NCI-H446 treated with DMSO at 0.1 percent for 48 hours (cell line): ENCODE measurements at regions not wholly inside any gene's neighbourhood (a gene's known extent, or its start where the extent isn't known, plus 50 kb on each side); places are given as distances from the start of the nearest gene placed in this dataset.
"Not testable (repeated sequence)": the region's sequence is repeated elsewhere in the genome, so short reads cannot be mapped to it uniquely, and the experiment has no call there.

Experiments used
- DNase-seq: peaks from one replicate; lab custom pipeline; 2025; lab: John Stamatoyannopoulos, UW

DNA sequence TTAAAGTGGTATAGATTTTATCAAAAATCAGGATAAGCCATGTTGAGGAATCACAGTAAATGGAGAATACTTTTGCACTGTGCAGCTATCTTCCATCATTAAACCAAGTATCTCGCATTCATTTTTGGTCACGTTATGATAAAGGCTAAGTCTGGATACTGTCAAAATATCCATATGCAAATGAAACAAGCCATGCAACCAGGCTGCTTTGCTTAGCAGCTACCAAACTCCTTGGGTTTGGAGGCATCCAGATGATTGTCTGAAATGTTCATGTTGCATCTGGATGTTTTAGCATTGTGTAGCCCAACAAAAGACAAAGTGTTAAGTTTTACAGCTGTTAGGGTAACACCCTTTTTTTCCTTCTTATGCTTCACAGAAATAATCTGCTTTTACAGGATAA is 322.9 kb upstream of the MDFIC2 start:
- DNase-seq, result no peak

DNA sequence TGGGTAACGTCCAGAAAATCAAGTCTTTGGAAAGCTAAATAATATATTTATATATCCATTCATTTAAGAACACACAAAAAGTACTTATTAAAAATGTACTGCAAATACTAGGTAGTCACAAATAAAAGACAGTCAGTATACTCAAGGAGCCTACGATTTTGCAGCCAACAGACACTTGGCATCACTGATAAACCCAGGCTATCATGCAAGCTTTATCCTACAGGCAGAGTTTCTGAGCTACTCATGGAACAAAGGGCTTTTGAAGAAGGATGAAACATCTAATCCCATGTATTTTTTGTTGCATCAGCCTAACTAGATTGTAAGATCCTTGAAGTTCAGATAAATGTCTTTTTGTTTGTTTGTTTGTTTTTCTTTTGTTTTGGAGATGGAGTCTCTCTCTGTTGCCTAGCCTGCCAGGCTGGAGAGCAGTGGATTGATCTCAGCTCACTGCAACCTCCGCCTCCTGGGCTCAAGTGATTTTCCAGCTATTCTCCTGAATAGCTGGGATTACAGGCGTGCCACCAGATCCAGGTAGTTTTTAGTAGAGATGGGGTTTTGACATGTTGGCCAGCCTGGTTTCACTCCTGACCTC is 319.4 kb upstream of the MDFIC2 start:
- no peak for DNase-seq

- no peak for DNase-seq
Measured at GRCh38 chr3:70621451-70621850, 309.0 kb upstream of the MDFIC2 start.

DNA sequence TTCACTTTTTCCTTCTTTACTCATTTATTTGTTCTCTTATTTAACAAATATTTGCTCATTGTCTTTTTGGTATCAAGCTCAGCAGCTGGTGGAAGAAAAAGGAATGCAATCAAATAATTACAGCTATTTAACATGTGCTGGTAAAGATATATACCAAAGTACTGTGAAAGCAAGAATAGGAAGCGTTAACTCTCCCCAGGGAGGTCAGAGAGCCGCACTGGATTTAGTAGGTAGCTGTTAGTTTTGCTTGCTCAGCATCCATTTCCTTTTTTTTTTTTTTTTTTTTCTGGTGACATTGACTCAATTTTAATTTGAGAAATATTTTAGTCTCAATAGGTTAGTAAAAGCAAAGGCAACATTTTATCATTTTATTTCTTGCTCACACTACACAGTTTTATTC is 308.5 kb upstream of the MDFIC2 start:
- DNase-seq, result no peak

- no peak for DNase-seq
Measured at GRCh38 chr3:70620367-70620766, 307.9 kb upstream of the MDFIC2 start.

DNA sequence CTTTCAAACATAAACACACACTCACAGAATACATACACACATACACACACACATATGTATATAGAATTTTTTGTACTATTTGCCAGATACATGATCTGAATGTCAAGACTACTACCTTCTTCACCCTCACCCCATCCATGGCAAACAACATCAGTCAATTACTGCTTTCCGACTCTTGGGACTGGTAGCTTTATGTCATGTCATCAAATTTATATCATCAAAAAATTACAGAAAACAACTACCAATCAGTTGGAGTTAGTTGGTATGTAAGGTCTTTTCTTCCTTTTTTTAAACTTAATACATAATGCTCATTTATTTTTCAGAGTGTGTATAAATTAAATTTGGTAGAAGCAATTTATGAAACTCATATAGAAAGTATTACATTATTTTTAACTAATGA is 305.7 kb upstream of the MDFIC2 start:
- DNase-seq, result no peak

DNA sequence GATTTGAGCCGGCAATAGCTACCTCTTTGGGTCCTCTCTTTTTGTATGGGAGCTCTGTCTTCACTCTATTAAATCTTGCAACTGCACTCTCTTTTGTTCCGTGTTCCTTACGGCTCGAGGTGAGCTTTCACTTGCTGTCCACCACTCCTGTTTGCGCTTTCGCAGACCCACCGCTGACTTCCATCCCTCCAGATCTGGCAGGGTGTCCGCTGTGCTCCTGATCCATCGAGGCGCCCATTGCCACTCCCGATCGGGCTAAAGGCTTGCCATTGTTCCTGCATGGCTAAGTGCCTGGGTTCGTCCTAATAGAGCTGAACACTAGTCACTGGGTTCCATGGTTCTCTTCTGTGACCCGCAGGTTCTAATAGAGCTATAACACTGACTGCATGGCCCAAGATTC is 304.9 kb upstream of the MDFIC2 start:
- not testable (repeated sequence) for DNase-seq

GRCh38 chr3:70615286-70615685 is 302.8 kb upstream of the MDFIC2 start:
- no peak for DNase-seq

- no peak for DNase-seq
Measured at GRCh38 chr3:70614111-70614510, 301.7 kb upstream of the MDFIC2 start.

GRCh38 chr3:70612920-70613319 is 300.5 kb upstream of the MDFIC2 start:
- DNase-seq, result no peak

GRCh38 chr3:70611667-70612277 is 299.3 kb upstream of the MDFIC2 start:
- DNase-seq, result peak; percentile 71

DNA sequence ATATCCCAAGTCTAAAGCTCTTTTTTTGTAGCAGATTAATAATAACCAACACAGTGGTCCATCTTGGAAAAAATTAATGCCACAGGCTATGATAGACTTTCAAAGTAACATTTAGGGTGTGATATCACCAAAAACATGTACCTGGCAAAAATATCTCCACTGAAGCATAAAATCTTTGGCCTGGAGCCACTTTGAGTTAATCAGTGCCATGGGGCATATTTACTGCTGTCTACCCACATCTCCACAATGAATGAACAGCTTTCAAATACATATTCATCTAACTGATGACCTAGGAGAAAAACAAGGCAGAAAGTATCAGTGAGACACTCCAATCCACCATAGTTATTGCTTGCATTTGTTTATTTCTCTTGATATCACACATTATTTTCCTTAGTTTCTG is 296.0 kb upstream of the MDFIC2 start:
- DNase-seq, result peak; percentile 46

GRCh38 chr3:70607469-70607868 is 295.0 kb upstream of the MDFIC2 start:
- peak; percentile 64 for DNase-seq

GRCh38 chr3:70606018-70606417 is 293.6 kb upstream of the MDFIC2 start:
- DNase-seq, result peak; percentile 71

GRCh38 chr3:70603103-70603502 is 290.7 kb upstream of the MDFIC2 start:
- DNase-seq, result no peak

DNA sequence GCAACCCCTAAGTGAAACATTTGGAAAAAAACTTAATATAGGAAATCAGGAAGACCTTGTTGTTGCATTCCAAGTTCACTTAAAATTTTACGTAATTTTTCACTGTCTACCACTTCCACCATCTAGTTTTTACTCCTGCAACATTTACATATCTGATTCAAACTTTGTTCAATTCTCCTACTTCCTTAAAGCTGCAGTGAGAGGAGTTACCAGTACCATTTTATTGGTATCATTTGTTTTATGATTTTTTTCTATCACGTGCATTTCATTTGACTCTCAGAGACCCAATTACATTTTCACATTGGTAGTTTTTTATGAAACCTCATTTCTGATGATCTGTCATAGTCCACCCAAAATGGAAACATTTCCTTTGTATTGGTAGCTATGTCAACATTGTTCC is 284.9 kb upstream of the MDFIC2 start:
- no peak for DNase-seq

DNA sequence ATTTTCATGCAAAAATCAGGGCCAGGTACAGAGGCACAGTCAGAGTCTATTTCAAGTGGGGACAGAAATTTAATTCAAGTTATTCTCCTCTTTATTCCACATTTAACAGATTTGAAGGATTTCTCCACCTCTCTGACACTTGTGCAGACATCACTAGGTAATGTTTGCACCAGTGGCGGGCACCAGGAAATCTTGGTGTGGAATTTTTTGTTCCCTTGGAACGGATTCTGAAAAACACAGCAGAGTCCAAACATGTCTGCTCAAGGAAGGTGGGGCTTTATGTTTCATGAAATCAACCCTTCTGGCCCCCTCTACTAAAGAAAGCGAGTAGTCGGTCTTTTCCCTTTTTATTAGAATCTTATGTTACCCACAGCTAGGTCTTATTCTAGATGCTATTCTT is 271.2 kb upstream of the MDFIC2 start:
- no peak for DNase-seq

GRCh38 chr3:70582803-70583202 is 270.4 kb upstream of the MDFIC2 start:
- DNase-seq, result no peak

- no peak for DNase-seq
Measured at GRCh38 chr3:70580021-70580420, 267.6 kb upstream of the MDFIC2 start.

DNA sequence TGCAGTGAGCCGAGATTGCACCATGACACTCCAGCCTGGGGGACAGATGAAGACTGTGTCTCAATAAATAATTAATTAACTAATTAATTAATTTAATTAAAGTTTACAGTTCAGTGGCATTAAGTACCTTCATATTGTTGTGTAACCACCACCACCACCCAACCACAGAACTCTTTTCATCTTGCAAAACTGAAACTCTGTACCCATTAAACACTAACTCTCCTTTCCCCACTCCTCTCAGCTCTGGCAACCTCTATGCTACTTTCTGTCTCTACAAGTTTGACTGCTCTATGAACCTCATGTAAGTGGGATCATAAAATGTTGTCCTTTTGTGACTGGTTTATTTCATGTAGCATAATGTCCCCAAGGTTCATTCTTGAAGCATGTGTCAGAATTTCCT is 259.3 kb upstream of the MDFIC2 start:
- no peak for DNase-seq

GRCh38 chr3:70570584-70570983 is 258.1 kb upstream of the MDFIC2 start:
- no peak for DNase-seq

DNA sequence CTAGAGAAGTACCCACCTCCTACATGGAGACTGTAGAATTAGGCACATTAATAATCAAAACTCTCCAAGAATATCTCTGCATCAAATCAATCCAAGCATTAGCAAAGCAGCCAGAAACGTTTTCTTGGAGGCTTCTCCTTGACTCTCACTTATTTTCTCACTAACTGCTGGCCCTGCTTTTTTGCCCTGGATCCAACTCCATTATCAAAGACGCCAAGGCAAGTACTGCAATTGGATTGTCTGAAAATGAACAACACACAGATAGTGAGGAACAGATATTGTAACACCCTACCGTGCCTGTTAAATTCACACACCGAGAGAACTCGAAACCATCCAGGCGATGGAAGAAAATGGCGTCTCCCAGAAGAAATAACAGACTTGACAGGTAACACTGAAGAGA is 256.2 kb upstream of the MDFIC2 start:
- DNase-seq, result no peak

DNA sequence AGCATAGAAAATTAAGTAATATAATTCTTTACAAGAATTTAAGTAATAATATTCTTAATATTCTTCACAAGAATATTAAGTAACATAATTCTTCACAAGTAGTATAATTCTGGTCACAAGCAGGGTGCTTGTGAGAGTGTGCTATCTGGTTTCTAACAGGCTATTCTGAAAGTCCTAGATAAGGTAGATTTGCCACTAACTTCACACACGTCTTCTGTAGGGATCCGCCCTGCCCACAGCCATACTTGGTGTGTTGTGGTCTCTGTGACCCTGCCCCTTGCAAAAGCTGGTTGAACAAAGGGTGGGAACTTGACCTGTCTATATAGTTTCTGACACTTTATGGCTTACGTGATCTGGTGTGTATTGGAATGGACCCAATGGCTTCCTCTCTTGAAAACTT is 253.4 kb upstream of the MDFIC2 start:
- DNase-seq, result no peak

DNA sequence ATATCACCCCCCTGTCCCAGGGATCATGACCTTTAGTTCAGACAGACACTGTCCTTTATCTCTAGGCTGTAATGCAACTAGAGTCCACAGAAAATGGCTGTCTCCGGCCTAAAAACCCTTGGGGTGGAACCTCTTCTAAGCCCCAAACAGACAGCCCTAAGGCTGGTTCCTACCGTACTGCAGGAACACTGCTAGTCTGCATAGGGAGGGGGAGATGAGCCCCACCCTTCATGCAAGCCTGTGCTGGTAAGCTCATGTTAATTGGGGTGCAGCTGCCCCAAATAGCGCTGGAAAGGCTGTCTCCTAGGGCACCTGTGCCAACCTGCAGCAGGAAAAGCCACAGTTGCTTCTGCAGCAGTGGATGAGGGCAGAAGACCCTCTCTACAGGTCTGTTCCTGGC is 252.1 kb upstream of the MDFIC2 start:
- DNase-seq, result no peak
